Dermis microvascular lymphatic vessel endothelial cell (primary cell): ENCODE measurements at regions not wholly inside any gene's neighbourhood (a gene's known extent, or its start where the extent isn't known, plus 50 kb on each side); places are given as distances from the start of the nearest gene placed in this dataset.
"Not testable (repeated sequence)": the region's sequence is repeated elsewhere in the genome, so short reads cannot be mapped to it uniquely, and the experiment has no call there.

Experiments used
- DNase-seq, 2 donors: peaks; one replicate each; pipeline versions ENCODE4 v3.0.0 to v3.0.0-alpha.2; 2010; ENCODE audit warnings: low read depth in 2 of 2

- no peak for DNase-seq
These were observed 92.3 kb upstream of the CD44 start for GRCh38 chr11:35046681-35047080.

GRCh38 chr11:35047179-35047578 lies 91.8 kb upstream of the CD44 start:
- no peak for DNase-seq

- DNase-seq = no peak
These were observed 91.2 kb upstream of the CD44 start for GRCh38 chr11:35047769-35048168.

GRCh38 chr11:35048346-35048745 lies 90.6 kb upstream of the CD44 start:
- not testable (repeated sequence) for DNase-seq

GRCh38 chr11:35049859-35050531 lies 89.0 kb upstream of the CD44 start:
- no peak for DNase-seq

GRCh38 chr11:35050541-35050995 lies 88.4 kb upstream of the CD44 start:
- no peak for DNase-seq

GRCh38 chr11:35056391-35057093 lies 82.4 kb upstream of the CD44 start:
- DNase-seq = peak in 1 of 2 donors; percentile 35

GRCh38 chr11:35057926-35058668 lies 80.9 kb upstream of the CD44 start:
- no peak for DNase-seq

GRCh38 chr11:35058669-35059434 lies 80.1 kb upstream of the CD44 start:
- DNase-seq = no peak

GRCh38 chr11:35061516-35062440 lies 77.2 kb upstream of the CD44 start:
- no peak for DNase-seq

GRCh38 chr11:35063488-35063931 lies 75.5 kb upstream of the CD44 start:
- no peak for DNase-seq

GRCh38 chr11:35064114-35064800 lies 74.7 kb upstream of the CD44 start:
- no peak for DNase-seq

- no peak for DNase-seq
These were observed 73.4 kb upstream of the CD44 start for GRCh38 chr11:35065566-35065965.

- DNase-seq = no peak
These were observed 72.9 kb upstream of the CD44 start for GRCh38 chr11:35066030-35066429.

- no peak for DNase-seq
These were observed 72.1 kb upstream of the CD44 start for GRCh38 chr11:35066783-35067423.

GRCh38 chr11:35071722-35072121 lies 67.2 kb upstream of the CD44 start:
- DNase-seq = no peak

- no peak for DNase-seq
These were observed 65.1 kb upstream of the CD44 start for GRCh38 chr11:35073691-35074419.

- no peak for DNase-seq
These were observed 62.5 kb upstream of the CD44 start for GRCh38 chr11:35076201-35077100.
